Stimulated activated CD8-positive, alpha-beta memory T cell treated with anti-CD3 and anti-CD28 coated beads, Interleukin-15, amount 100 ng/mL, for 4 hours (primary cell): ENCODE measurements at regions not wholly inside any gene's neighbourhood (a gene's known extent, or its start where the extent isn't known, plus 50 kb on each side); places are given as distances from the start of the nearest gene placed in this dataset.
"Not testable (repeated sequence)": the region's sequence is repeated elsewhere in the genome, so short reads cannot be mapped to it uniquely, and the experiment has no call there.

Experiments
- DNase-seq, 2 donors: peaks; one replicate each; pipeline ENCODE4 v3.0.0-alpha.2; 2020; ENCODE audit warnings: low read depth in 2 of 2

DNA sequence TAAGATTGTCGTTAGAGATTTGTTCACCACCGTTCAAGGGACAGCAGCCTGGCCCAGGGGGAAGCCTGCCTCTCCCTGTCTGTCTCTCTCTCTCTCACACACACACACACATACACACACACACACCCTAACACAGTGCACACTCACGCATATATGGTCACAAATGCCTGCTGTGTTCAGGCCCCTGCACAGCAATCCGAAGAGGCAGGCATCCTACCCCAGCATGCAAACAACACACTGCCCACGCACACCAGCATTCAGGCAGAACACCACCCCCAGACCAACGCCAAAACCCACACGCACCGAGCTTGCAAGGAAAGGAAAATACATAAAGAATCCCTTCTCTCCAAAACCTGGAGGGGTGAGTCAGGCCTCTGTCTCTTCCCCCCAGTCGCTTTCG is 111.6 kb upstream of the FOXD4L5 start:
- not testable (repeated sequence) for DNase-seq

GRCh38 chr9:65395789-65396188 is 110.8 kb upstream of the FOXD4L5 start:
- not testable (repeated sequence) for DNase-seq

DNA sequence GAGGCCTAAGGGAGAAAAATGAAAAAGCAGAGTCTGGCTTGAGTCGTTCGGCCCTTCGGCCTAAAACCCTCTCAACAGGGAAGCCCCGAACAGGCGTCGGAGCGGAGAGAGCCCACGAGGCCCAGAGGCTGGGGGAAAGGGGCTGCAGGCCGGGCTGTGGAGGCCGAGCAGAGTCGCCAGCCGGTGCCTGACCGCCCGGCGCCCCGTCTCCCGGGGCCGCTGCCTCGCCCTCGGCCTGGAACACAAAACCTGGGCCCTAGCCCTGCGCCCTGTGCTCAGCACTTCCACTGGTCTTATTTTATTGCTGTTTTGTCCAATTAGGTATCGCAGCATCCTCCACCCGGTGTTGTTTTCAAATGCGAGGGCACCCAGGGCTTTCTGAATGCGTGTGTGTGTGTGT is 110.1 kb upstream of the FOXD4L5 start:
- DNase-seq = not testable (repeated sequence)

GRCh38 chr9:65393111-65393810 is 108.3 kb upstream of the FOXD4L5 start:
- not testable (repeated sequence) for DNase-seq

- DNase-seq = not testable (repeated sequence)
Measured at GRCh38 chr9:65392611-65393010, 107.6 kb upstream of the FOXD4L5 start.

DNA sequence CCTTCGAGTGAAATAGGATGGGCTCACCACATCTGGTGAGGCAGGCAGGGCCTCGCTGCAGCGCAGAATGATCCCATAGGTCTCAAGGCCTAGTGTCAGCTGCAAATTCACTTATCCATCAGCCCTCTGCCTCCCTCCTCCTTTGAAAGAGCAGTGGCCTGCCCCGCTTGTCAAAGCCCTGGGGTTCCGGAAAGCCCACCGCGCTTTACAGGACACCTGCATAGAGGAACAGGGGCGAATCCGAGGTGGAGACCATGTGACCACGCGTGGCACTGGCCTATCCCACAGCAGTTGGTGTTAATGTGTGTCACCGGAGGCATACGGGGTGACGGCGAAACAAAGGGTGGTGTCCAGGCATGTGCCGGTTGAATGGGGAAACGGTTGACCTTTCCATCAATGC is 104.7 kb upstream of the FOXD4L5 start:
- not testable (repeated sequence) for DNase-seq

DNA sequence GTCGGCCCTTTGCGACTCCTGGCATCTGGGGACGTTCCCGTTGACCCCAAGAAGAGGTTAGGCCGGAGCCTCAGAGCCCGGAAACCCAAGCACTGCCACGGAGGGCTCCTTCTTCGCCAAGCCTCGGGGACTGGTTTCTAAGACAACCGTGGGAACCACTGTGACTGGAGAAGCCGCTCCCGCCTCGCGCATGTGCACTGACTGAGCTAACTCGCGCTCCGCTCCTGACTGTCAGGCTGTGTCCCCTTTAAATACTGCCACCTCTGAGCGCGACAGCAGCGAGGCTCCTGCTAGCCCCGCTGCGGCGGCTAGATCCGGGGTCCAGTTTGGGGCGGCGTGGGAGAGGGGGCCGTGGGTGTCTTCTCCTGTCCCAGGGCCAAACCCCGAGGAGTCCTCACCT is 104.2 kb upstream of the FOXD4L5 start:
- not testable (repeated sequence) for DNase-seq

DNA sequence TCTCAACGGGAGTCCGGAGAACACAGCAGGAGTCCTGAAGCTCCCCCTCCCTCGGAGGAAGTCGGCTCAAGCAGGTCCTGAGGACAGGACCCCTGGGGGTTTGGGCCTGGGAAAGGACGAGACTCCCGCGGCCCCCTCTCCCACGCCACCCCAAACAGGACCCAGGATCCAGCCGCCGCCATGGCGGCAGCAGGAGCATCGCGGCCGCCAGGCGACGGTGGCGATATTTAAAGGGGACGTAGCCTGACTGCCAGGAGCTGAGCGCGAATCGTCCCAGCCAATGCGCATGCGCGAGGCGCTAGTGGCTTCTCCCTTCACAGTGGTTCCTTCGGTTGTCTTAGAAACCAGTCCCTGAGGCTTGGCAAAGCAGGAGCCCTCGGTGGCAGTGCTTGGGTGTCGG is 101.7 kb upstream of the FOXD4L5 start:
- DNase-seq = peak; percentile 35 to 55

DNA sequence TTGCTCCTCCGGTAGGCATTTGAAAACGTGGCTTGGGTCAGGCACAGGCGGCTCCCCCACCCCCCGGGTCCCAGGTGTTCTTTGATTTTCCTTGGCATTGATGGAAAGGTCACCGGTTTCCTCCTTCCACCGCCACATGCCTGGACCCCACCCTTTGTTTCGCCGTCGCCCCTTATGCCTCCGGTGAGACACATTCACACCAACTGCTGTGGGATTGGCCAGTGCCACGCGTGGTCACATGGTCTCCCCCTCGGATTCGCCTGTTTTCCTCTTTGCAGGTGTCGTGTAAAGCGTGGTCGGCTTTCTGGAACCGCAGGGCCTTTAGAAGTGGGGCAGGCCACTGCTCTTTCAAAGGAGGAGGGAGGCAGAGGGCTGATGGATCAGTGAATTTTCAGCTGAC is 101.2 kb upstream of the FOXD4L5 start:
- not testable (repeated sequence) for DNase-seq

DNA sequence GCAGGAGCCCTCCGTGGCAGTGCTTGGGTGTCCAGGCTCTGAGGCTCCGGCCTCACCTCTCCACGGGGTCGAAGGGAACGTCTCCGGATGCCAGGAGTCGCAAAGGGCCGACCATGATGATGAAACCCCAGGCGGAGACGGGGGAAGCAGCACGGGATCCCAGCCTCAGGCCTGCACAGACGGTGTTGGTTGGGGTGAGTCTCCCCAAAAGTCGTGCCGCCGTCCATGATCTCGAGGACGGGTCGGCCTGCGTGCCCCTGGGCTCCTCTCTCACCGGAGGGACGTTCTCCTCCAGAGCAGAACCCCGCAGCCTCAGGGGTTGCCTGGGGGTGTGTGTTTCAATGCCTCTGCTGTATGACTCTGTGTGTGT is 100.6 kb upstream of the FOXD4L5 start:
- DNase-seq = not testable (repeated sequence)

GRCh38 chr9:65384759-65385654 is 100.0 kb upstream of the FOXD4L5 start:
- DNase-seq = not testable (repeated sequence)

DNA sequence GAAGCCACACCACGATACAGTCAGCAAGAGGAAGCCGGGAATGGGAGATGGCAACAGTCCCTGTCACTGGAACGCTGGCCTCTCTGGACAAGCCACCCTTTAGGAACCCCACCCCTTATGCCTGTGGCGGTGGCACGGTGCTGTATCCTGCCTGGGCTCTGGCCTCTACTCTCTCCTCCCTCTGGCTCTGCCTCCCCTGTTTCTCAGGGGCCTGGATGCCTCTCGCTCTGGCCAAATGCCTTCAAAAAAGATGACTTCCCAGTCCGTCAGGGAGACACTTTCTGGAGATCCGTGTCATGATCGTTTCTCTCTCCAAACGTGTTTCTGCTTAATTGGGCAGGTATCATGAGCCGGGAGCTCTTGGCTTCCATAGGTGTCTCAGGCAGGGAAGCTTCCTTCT is 99.1 kb upstream of the FOXD4L5 start:
- not testable (repeated sequence) for DNase-seq

DNA sequence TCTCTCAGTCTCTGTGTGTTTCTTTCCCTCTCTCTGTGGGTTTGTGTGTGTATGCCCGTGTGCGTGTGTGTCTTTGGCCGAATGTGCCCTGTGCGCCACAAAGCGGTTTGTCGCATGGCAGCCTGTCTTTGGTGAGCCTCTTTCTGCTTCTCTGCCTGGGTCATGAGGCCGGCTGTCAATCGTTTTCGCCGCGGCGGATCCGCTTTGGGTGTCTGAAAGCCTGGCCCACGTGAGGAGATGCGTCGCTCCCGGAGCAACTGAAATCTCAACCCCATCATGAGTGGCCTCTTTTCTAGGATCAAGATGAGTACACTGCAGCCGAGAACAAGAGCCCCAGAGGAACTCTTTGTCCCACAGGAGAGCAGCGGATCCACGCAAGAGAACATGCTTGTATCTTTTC is 98.6 kb upstream of the FOXD4L5 start:
- not testable (repeated sequence) for DNase-seq

DNA sequence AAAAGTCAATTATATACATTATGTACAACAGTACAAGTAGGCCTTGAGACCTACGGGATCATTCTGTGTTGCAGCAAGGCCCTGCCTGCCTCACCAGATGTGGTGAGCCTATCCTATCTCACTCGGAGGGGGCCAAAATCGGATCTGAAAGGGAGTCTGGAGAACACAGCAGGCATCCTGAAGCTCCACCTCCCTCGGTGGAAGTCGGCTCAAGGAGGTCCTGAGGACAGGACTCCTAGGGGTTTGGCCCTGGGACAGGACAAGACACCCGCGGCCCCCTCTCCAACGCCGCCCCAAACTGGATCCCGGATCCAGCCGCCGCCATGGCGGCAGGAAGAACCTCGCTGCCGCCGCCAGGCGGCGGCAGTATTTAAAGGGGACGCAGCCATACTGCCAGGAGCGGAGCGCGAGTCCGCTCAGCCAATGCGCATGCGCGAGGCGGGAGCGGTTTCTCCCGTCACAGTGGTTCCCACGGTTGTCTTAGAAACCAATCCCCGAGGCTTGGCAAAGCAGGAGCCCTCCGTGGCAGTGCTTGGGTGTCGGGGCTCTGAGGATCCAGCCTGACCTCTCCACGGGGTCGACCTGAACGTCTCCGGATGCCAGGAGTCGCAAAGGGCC is 97.8 kb upstream of the FOXD4L5 start:
- DNase-seq = not testable (repeated sequence)
